Astrocyte of the spinal cord (primary cell): ENCODE measurements at regions not wholly inside any gene's neighbourhood (a gene's known extent, or its start where the extent isn't known, plus 50 kb on each side); places are given as distances from the start of the nearest gene placed in this dataset.
A peak's percentile ranks its signal among the peaks of the same experiment; 100 is the strongest.
"Not testable (repeated sequence)": the region's sequence is repeated elsewhere in the genome, so short reads cannot be mapped to it uniquely, and the experiment has no call there.

Experiments
- DNase-seq: peaks from one replicate; pipeline ENCODE4 v3.0.0; 2011; ENCODE audit warnings: low read depth, low spot score
- H3K4me3 ChIP-seq: 2 replicates; pipeline ENCODE4 v1.5.1; 2011; ENCODE audit warnings: low read depth, mild to moderate bottlenecking, low read length, moderate library complexity
- CTCF ChIP-seq: IDR thresholded peaks from 2 replicates; pipeline ENCODE4 v1.5.1; 2012; ENCODE audit warnings: low read depth, mild to moderate bottlenecking, low read length, inconsistent platforms
- in situ Hi-C: cut with HindIII; loops from 2 replicates; pipeline ENCODE4 v1.10.0; 2017; ENCODE audit warnings: low sequenced_read_pairs

DNA sequence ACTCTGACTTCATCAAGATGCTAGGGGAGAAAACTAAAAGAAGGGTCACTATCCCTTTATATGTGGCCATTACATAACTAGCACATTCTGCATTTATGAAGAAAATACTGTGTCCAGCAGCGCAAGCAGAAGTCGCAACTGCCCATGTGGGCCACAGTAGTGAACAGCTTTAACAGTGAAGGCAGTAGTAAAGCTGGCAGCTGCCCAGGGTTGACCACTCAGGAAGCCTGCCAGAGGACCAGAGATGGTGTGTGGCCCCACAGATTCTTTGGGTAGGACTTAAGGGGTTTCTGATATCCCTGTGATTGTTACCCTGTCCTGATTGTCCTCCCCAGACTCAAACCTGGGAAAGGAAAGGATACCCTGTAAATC, 88.3 kb upstream of the NT5E start:
- no peak for TF ChIP-seq CTCF
- in situ Hi-C loops = no loop called here
- DNase-seq = no peak
- H3K4me3 ChIP-seq = no peak overlapping the region

DNA sequence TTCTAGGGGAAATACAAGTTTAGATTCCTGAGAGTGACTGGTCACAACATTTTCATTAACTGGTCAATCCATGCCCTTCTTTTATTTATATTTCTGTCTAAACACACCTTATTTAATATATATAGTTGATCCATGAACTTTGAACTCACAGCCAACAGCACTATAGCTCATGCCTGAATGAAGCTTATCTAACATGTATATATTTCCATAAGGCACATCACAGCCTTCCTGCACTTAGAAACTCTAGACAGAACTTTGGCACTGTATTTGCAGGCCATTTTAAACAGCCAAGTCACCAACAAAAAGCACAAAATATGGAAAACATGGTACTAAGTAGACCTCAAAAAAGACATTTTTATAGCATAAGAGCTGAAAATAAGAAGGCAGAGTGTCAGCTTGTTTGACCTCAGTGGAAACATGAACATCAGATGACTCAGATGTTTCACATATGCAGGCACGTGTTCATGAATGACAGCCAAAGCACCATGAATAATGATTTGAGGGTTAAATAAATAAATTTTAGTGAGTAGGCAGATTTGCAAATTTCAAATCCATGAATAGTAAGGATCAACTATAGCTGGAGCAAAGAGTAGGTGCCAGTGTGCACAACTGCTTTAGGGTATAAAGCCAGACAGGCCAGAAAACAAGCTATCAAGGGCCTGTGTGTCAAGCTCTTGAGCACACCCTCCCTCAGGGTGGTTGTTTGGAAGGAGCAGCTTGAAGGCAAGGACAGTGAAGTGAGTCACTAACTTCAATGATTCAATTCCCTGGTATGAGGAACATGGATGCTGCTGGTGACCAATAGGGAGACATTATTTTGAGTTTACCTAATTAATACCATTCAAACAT, 88.9 kb upstream of the NT5E start:
- DNase-seq = peak; percentile 94
- in situ Hi-C loops = no loop called here
- TF ChIP-seq CTCF = no peak
- no peak overlapping the region for H3K4me3 ChIP-seq

- DNase-seq = no peak
- in situ Hi-C loops = no loop called here
- no peak for TF ChIP-seq CTCF
- H3K4me3 ChIP-seq = no peak overlapping the region
Measured at GRCh38 chr6:85357651-85358050, 92.2 kb upstream of the NT5E start.

DNA sequence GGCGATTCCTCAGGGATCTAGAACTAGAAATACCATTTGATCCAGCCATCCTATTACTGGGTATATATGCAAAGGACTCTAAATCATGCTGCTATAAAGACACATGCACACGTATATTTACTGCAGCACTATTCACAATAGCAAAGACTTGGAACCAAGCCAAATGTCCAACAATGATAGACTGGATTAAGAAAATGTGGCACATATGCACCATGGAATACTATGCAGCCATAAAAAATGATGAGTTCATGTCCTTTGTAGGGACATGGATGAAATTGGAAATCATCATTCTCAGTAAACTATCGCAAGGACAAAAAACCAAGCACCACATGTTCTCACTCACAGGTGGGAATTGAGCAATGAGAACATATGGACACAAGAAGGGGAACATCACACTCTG, 93.1 kb upstream of the NT5E start:
- H3K4me3 ChIP-seq, in situ Hi-C loops, DNase-seq: not testable (repeated sequence)

GRCh38 chr6:85355816-85356215, 94.1 kb upstream of the NT5E start:
- TF ChIP-seq CTCF = no peak
- no peak overlapping the region for H3K4me3 ChIP-seq
- in situ Hi-C loops = no loop called here
- DNase-seq = no peak

DNA sequence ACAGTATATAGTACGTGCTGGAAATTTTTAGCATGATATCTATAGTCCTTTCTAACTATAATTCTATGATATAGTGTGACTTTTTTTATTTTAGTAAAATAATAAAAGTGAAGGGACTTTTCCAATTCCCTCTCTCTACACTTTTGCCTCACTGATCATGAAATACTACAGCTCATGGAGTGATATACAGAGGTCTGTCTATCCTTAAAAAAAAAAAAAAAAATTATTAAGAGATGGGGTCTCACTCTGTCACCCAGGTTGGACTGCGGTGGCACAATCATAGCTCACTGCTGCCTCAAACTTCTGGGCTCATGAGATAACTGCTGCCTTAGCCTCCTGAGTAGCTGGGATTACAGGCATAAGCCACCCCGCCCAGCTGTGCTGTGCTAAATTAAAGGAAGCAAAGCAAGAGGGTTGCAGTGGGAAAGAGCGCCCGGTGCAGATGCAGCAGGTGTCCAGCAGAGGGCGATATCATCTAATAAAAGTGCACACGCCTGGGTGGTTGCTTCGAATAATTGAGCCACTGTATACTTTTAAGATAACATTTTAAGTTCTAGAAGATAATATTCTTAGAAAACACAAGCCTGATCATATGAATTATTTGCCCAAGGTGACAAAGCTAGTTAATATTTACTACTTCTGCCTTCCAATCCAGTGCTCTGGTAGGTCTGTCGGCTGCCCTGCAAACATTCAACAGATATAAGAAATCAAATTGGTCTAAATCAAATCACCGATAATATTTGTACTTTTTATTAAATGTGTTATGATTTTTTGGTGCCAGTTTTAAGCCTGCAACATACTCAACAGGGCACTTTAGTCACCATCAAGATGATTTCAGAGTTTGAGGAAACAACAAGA, 94.9 kb upstream of the NT5E start:
- in situ Hi-C loops = no loop called here
- peak; percentile 91 for TF ChIP-seq CTCF
- no peak overlapping the region for H3K4me3 ChIP-seq
- peak; percentile 81 for DNase-seq

DNA sequence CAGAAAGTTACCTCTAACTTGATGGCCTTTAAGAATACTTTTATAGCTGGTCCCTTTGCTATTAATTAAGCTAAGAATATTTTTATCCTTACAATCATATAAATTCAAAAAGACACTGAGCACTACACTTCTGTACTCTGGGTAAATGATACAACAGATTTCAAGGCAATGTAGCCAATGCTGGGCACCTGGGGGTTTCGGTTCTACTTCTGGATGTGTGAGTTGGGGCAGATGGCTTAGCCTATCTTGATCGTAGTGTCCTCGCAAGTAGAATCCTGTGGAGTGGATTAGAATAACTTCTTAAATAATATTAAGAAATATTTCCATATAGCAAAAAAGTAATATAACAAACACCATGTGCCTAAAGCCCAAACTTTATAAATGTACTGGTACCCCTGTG, 96.9 kb upstream of the NT5E start:
- in situ Hi-C loops = no loop called here
- H3K4me3 ChIP-seq = no peak overlapping the region
- TF ChIP-seq CTCF = no peak
- DNase-seq = no peak
